H1 (cell line): ENCODE measurements at regions not wholly inside any gene's neighbourhood (a gene's known extent, or its start where the extent isn't known, plus 50 kb on each side); places are given as distances from the start of the nearest gene placed in this dataset.

Source experiments
- CTCF ChIA-PET: fragments of 300-600 bp; sonication (Branson Sonifier 250); formaldehyde crosslinking; loops from one replicate; lab custom pipeline; 2021; ENCODE audit not compliant: partially characterized antibody; lab: Charles Lee
- POLR2A ChIA-PET: fragments of 300-600 bp; sonication (Branson Sonifier 250); formaldehyde crosslinking; loops from one replicate; lab custom pipeline; 2021; ENCODE audit warnings: inconsistent platforms; ENCODE audit not compliant: partially characterized antibody; lab: Charles Lee
- DNase-seq, 2 experiments: peaks; one replicate each; pipeline versions ENCODE4 v3.0.0 to v3.0.0-alpha.2; 2010 to 2022; ENCODE audit warnings: low spot score in 2 of 2, low read depth in 1 of 2, mixed read lengths in 1 of 2
- FAIRE-seq: peaks from 2 replicates; lab custom pipeline; 2011; peaks lifted over from hg19 to GRCh38; lab: Jason Lieb, UNC
- H2AFZ ChIP-seq: 2 replicates; pipeline ENCODE4 v1.8.1; 2012; ENCODE audit warnings: low read length, inconsistent platforms
- H2AK5ac ChIP-seq: 2 replicates; pipeline ENCODE4 v1.6.1; 2013; ENCODE audit warnings: low read depth, low read length
- H2BK120ac ChIP-seq: replicated peaks from 2 replicates; pipeline ENCODE3; 2013; ENCODE audit warnings: low read depth, low read length, inconsistent platforms
- H2BK12ac ChIP-seq: 2 replicates; pipeline ENCODE4 v1.6.1; 2013; ENCODE audit warnings: low read depth, low read length
- H2BK15ac ChIP-seq: 2 replicates; pipeline ENCODE4 v1.6.1; 2013; ENCODE audit warnings: low read length
- H2BK20ac ChIP-seq: 2 replicates; pipeline ENCODE4 v1.6.1; 2013; ENCODE audit warnings: low read length
- H2BK5ac ChIP-seq: 2 replicates; pipeline ENCODE4 v1.6.1; 2013; ENCODE audit warnings: low read depth, low read length
- H3K14ac ChIP-seq: 2 replicates; pipeline ENCODE4 v1.6.1; 2013; ENCODE audit warnings: inconsistent platforms; ENCODE audit not compliant: insufficient read length
- H3K18ac ChIP-seq: 2 replicates; pipeline ENCODE4 v1.6.1; 2013; ENCODE audit warnings: low read length; ENCODE audit errors: extremely low read depth
- H3K23ac ChIP-seq: 2 replicates; pipeline ENCODE4 v1.6.1; 2013; ENCODE audit warnings: inconsistent platforms; ENCODE audit not compliant: insufficient read length
- H3K23me2 ChIP-seq: 2 replicates; pipeline ENCODE4 v1.6.1; 2013; ENCODE audit warnings: low read depth, low read length
- H3K27ac ChIP-seq: 2 replicates; pipeline ENCODE4 v1.6.1; 2011; ENCODE audit warnings: low read depth, low read length, inconsistent platforms
- H3K27me3 ChIP-seq, 4 experiments: replicated peaks in 1 of 4; 1 replicate in 1 of 4; 2 replicates in 3 of 4; pipeline versions ENCODE4 v1.6.1 to v1.8.1; 2011 to 2013; ENCODE audit warnings: low read length in 3 of 4, mild to moderate bottlenecking in 3 of 4, inconsistent platforms in 2 of 4, mixed read lengths in 2 of 4, moderate library complexity in 1 of 4; ENCODE audit not compliant: control insufficient read depth in 3 of 4, insufficient read depth in 3 of 4; ENCODE audit errors: extremely low read depth in 1 of 4
- H3K36me3 ChIP-seq, 4 experiments: 2 replicates each; pipeline versions ENCODE4 v1.6.1 to v1.8.1; 2011 to 2013; ENCODE audit warnings: mild to moderate bottlenecking in 4 of 4, low read length in 3 of 4, moderate library complexity in 2 of 4, control low read depth in 1 of 4, inconsistent platforms in 1 of 4; ENCODE audit not compliant: insufficient read depth in 4 of 4, control insufficient read depth in 2 of 4
- H3K4ac ChIP-seq: replicated peaks from 2 replicates; pipeline ENCODE3; 2013; ENCODE audit warnings: low read length, low read depth, mixed read lengths, inconsistent platforms; ENCODE audit not compliant: insufficient read length
- H3K4me1 ChIP-seq, 4 experiments: replicated peaks in 1 of 4; 1 replicate in 1 of 4; 2 replicates in 3 of 4; pipeline versions ENCODE4 v1.6.1 to v1.8.1; 2011 to 2013; ENCODE audit warnings: low read length in 3 of 4, inconsistent platforms in 2 of 4, mixed read lengths in 1 of 4; ENCODE audit not compliant: insufficient read depth in 4 of 4, control insufficient read depth in 3 of 4
- H3K4me2 ChIP-seq, 2 experiments: 2 replicates each; pipeline versions ENCODE4 v1.6.1 to v1.8.1; 2011 to 2013; ENCODE audit warnings: low read depth in 2 of 2, low read length in 2 of 2, control low read depth in 1 of 2, inconsistent platforms in 1 of 2, mild to moderate bottlenecking in 1 of 2; ENCODE audit not compliant: insufficient read depth in 1 of 2
- H3K4me3 ChIP-seq, 4 experiments: fragments of 200-600, 300-600 bp in 1 of 4; sonication (generic), shearing (Covaris generic), sonication (Bioruptor Twin) in 1 of 4; 2 replicates each; pipeline versions ENCODE4 v1.5.1 to v1.8.1; 2011 to 2016; ENCODE audit warnings: low read length in 4 of 4, low read depth in 3 of 4, control low read depth in 2 of 4, inconsistent platforms in 2 of 4, mild to moderate bottlenecking in 2 of 4, mixed read lengths in 1 of 4, moderate library complexity in 1 of 4; ENCODE audit not compliant: insufficient read depth in 2 of 4; ENCODE audit errors: extremely low read depth in 1 of 4
- H3K56ac ChIP-seq: replicated peaks from 2 replicates; pipeline ENCODE3; 2013; ENCODE audit warnings: low read depth, mild to moderate bottlenecking, mixed read lengths, low read length, inconsistent platforms; ENCODE audit not compliant: insufficient read length
- H3K79me1 ChIP-seq: 2 replicates; pipeline ENCODE4 v1.6.1; 2013; ENCODE audit warnings: low read depth, low read length, control low read depth
- H3K79me2 ChIP-seq, 2 experiments: 2 replicates each; pipeline versions ENCODE4 v1.6.1 to v1.8.1; 2012 to 2013; ENCODE audit warnings: low read length in 2 of 2, mild to moderate bottlenecking in 2 of 2, inconsistent platforms in 1 of 2; ENCODE audit not compliant: insufficient read depth in 2 of 2, control insufficient read depth in 1 of 2
- H3K9ac ChIP-seq, 4 experiments: replicated peaks in 1 of 4; 1 replicate in 1 of 4; 2 replicates in 3 of 4; pipeline versions ENCODE4 v1.6.1 to v1.8.1; 2011 to 2013; ENCODE audit warnings: low read depth in 3 of 4, low read length in 3 of 4, control low read depth in 2 of 4, mild to moderate bottlenecking in 2 of 4, moderate library complexity in 2 of 4, inconsistent platforms in 1 of 4; ENCODE audit errors: extremely low read depth in 1 of 4
- H3K9me3 ChIP-seq, 2 experiments: 2 replicates each; pipeline versions ENCODE4 v1.6.1 to v1.8.1; 2012 to 2013; ENCODE audit warnings: mild to moderate bottlenecking in 2 of 2, moderate library complexity in 2 of 2, control low read depth in 1 of 2, inconsistent platforms in 1 of 2, low read depth in 1 of 2, low read length in 1 of 2, mixed read lengths in 1 of 2; ENCODE audit not compliant: insufficient read depth in 2 of 2
- H4K20me1 ChIP-seq, 2 experiments: replicated peaks in 1 of 2; 2 replicates each; pipeline versions ENCODE3 to v1.8.1; 2011 to 2013; ENCODE audit warnings: inconsistent platforms in 2 of 2, low read length in 2 of 2, mild to moderate bottlenecking in 1 of 2; ENCODE audit not compliant: insufficient read depth in 2 of 2, control insufficient read depth in 1 of 2
- H4K5ac ChIP-seq: 2 replicates; pipeline ENCODE4 v1.6.1; 2013; ENCODE audit warnings: low read length, low read depth, mixed read lengths, inconsistent platforms; ENCODE audit not compliant: insufficient read length
- H4K8ac ChIP-seq: 2 replicates; pipeline ENCODE4 v1.8.0; 2013; ENCODE audit warnings: mild to moderate bottlenecking, moderate library complexity, low read length, inconsistent platforms; ENCODE audit not compliant: insufficient read depth; ENCODE audit errors: extremely low read depth
- H4K91ac ChIP-seq: replicated peaks from 2 replicates; pipeline ENCODE3; 2013; ENCODE audit warnings: low read length, mixed read lengths, inconsistent platforms; ENCODE audit not compliant: insufficient read length
- CREB1 ChIP-seq: IDR thresholded peaks from 2 replicates; pipeline ENCODE4 v1.6.1; 2012; ENCODE audit warnings: inconsistent platforms
- KDM1A ChIP-seq: fragments of 200-600, 300-600 bp; sonication (generic); IDR thresholded peaks from 2 replicates; pipeline ENCODE4 v1.7.1; 2016; ENCODE audit warnings: mild to moderate bottlenecking, low read length, borderline replicate concordance
- KDM5A ChIP-seq: fragments of 200-600 bp; IDR thresholded peaks from 2 replicates; pipeline ENCODE4 v1.7.1; 2012; ENCODE audit warnings: mild to moderate bottlenecking, low read length, inconsistent platforms, mixed read lengths
- POU5F1 ChIP-seq: IDR thresholded peaks from 2 replicates; pipeline ENCODE4 v1.6.1; 2011; ENCODE audit warnings: low read depth, mild to moderate bottlenecking, low read length, moderate library complexity
- SAP30 ChIP-seq: fragments of 300-600 bp; sonication (generic); IDR thresholded peaks from 2 replicates; pipeline ENCODE4 v1.7.1; 2012; ENCODE audit warnings: low read length, moderate library complexity, mild to moderate bottlenecking, inconsistent platforms; ENCODE audit not compliant: insufficient read depth, insufficient replicate concordance
- SIN3A ChIP-seq, 2 experiments: IDR thresholded peaks in 1 of 2; conservative IDR thresholded peaks in 1 of 2; 2 replicates each; pipeline ENCODE4 v1.6.1; 2011 to 2012; ENCODE audit warnings: low read length in 2 of 2, improper control_type of control experiment in 1 of 2, low read depth in 1 of 2, mild to moderate bottlenecking in 1 of 2
- whole genome bisulfite sequencing, 2 experiments: shearing (Covaris generic) in 1 of 2; methylation state at CpG; one replicate each; pipeline versions ENCODE4 v1.1.6 to v1.1.7; 2013 to 2015; ENCODE audit warnings: low lambda C conversion rate in 2 of 2, mixed read lengths in 2 of 2, inconsistent platforms in 1 of 2, low coverage in 1 of 2, missing lambda C conversion rate in 1 of 2; ENCODE audit not compliant: insufficient replicate concordance in 2 of 2, insufficient coverage in 1 of 2, insufficient read length in 1 of 2; ENCODE audit errors: extremely low coverage in 1 of 2, missing lambda C conversion rate in 1 of 2; 5-methylcytosine and 5-hydroxymethylcytosine counted together

DNA sequence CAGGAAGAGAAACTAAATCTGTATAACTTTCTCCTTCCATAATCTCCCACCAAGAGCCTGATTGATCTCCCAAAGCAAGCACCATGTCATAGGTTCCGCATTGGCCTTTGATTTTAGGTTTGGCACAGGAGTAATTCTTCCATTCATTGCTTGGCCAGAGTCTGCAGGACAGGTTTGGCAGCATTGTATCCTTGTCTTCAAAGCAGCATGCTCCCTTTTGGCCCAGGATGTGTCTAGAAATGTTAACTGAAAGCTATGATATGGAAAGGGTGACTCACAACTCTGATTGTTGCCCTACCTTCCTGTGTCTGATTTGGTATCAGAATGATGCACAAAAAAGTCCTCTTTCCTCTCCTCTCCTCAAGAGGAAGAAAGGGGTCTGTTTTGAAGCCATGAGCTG lies 824.3 kb upstream of the PRMT6 start:
- Histone ChIP-seq H3K79me1 (no peaks in the 10 kb centered on the region), H3K9me3 (no peaks in the 10 kb centered on the region)
- no peak for FAIRE-seq

More for the DNA sequence above, 824.3 kb upstream of the PRMT6 start:
- Histone ChIP-seq H4K91ac (no peak overlapping the region), H3K27me3 (no peaks in the 10 kb centered on the region), H4K20me1 (no peaks in the 10 kb centered on the region), H3K9ac (no peak overlapping the region), H3K36me3 (no peaks in the 10 kb centered on the region), H2AK5ac (no peak overlapping the region), H3K18ac (no peak overlapping the region), H4K5ac (no peak overlapping the region), H3K23ac (no peak overlapping the region), H2BK120ac (no peak overlapping the region), H3K4me1 (no peaks in the 10 kb centered on the region), H3K56ac (no peak overlapping the region), H3K23me2 (no peaks in the 10 kb centered on the region), H3K14ac (no peak overlapping the region), H3K79me2 (no peaks in the 10 kb centered on the region), H2BK5ac (no peak overlapping the region), H4K8ac (no peak overlapping the region), H2BK15ac (no peak overlapping the region), H3K4me2 (no peak overlapping the region), H2BK12ac (no peak overlapping the region), H3K4me3 (no peak overlapping the region), H3K27ac (no peak overlapping the region), H2AFZ (peak overlapping the region; percentile 88; the same call in 1 of the 2 replicates), H2BK20ac (no peak overlapping the region), H3K4ac (no peak overlapping the region)
- CTCF ChIA-PET = interaction anchor here (0.6 to 0.9 kb wide), 2 partner anchors 300 to 730 kb away, joined by 3 read pairs; no protein-coding TSS in a partner anchor
- TF ChIP-seq SIN3A (conservative IDR thresholded peaks at IDR 0.05 in 1 of 2, IDR thresholded peaks at IDR 0.05 in 1 of 2; ENCODE audit: low read depth in 1 of 2, low read length in 2 of 2) (no peak), KDM1A (no peak), SAP30 (no peak), CREB1 (no peak), POU5F1 (no peak), KDM5A (no peak)
- DNase-seq = no peak
- 90% methylated on average over 1 of the region's 1 CpG; no CpG with 5 or more reads in 1 of the 2 experiments for WGBS, 2 experiments
- POLR2A ChIA-PET = no interaction called here
